ENCODE measurements at regions not wholly inside any gene's neighbourhood (a gene's known extent, or its start where the extent isn't known, plus 50 kb on each side); places are given as distances from the start of the nearest gene placed in this dataset.

GRCh38 chr14:48900565-48900964, 685.6 kb downstream of the RPS29 start:
- no peak overlapping the region for H3K4me3 ChIP-seq (ENCODE audit: low read depth in 1 of 3, low read length in 3 of 3)
- 81% methylated on average over 3 of the region's 3 CpGs for WGBS
- H3K27ac ChIP-seq (ENCODE audit: low read depth in 1 of 2, low read length in 2 of 2), result no peak overlapping the region
- H3K9me3 ChIP-seq (ENCODE audit: control insufficient read depth in 4 of 4, low read length in 3 of 4), result no peaks in the 10 kb centered on the region
- no peaks in the 10 kb centered on the region for H3K36me3 ChIP-seq (ENCODE audit: control insufficient read depth in 4 of 4, insufficient read depth in 3 of 4, low read depth in 1 of 4, low read length in 3 of 4)
- no peak for TF ChIP-seq HNF4A (conservative IDR thresholded peaks at IDR 0.05)
- TF ChIP-seq RXRA (IDR thresholded peaks at IDR 0.05), result no peak
- TF ChIP-seq ZBTB33 (IDR thresholded peaks at IDR 0.05), result no peak
- TF ChIP-seq NR2F2 (IDR thresholded peaks at IDR 0.05), result no peak
- no peak for TF ChIP-seq JUND (IDR thresholded peaks at IDR 0.05)
- TF ChIP-seq REST (IDR thresholded peaks at IDR 0.05), result no peak
- no peak for TF ChIP-seq FOXA1 (IDR thresholded peaks at IDR 0.05)
- TF ChIP-seq HNF4G (IDR thresholded peaks at IDR 0.05), result no peak
- no peak for TF ChIP-seq CTCF (IDR thresholded peaks at IDR 0.05; ENCODE audit: low read depth, low read length, missing input control)
- no peak for TF ChIP-seq RAD21 (IDR thresholded peaks at IDR 0.05)
- no peak for TF ChIP-seq YY1 (IDR thresholded peaks at IDR 0.05)
- TF ChIP-seq EGR1 (IDR thresholded peaks at IDR 0.05; ENCODE audit: low read depth in 2 of 2), result no peak
- TF ChIP-seq ATF3 (IDR thresholded peaks at IDR 0.05), result no peak
- no peak for TF ChIP-seq MAX (IDR thresholded peaks at IDR 0.05)
- no peak for TF ChIP-seq GABPA (IDR thresholded peaks at IDR 0.05 in 1 of 2, conservative IDR thresholded peaks at IDR 0.05 in 1 of 2)
- no peak for TF ChIP-seq TAF1 (conservative IDR thresholded peaks at IDR 0.05)
- TF ChIP-seq SP1 (IDR thresholded peaks at IDR 0.05), result no peak
- TF ChIP-seq FOXA2 (IDR thresholded peaks at IDR 0.05), result no peak
- H3K4me1 ChIP-seq (ENCODE audit: control insufficient read depth in 4 of 4, insufficient read depth in 4 of 4, low read length in 3 of 4), result no peaks in the 10 kb centered on the region
- no peak overlapping the region for H3K9ac ChIP-seq (ENCODE audit: low read depth in 1 of 2, low read length in 2 of 2)
- DNase-seq (ENCODE audit: low spot score), result no peak
- H3K27me3 ChIP-seq (ENCODE audit: control insufficient read depth in 4 of 4, insufficient read depth in 4 of 4, low read length in 3 of 4), result no peaks in the 10 kb centered on the region
